Stimulated activated CD4-positive, alpha-beta T cell treated with anti-CD3 and anti-CD28 coated beads, Interleukin-15, amount 100 ng/mL, for 48 hours (primary cell): ENCODE measurements at regions not wholly inside any gene's neighbourhood (a gene's known extent, or its start where the extent isn't known, plus 50 kb on each side); places are given as distances from the start of the nearest gene placed in this dataset.

Experiments used
- DNase-seq, 2 donors: peaks; one replicate each; pipeline ENCODE4 v3.0.0-alpha.2; 2020; ENCODE audit warnings: low read depth in 2 of 2

GRCh38 chr11:80365076-80365725 lies 924.4 kb upstream of the TENM4 start:
- no peak for DNase-seq

DNA sequence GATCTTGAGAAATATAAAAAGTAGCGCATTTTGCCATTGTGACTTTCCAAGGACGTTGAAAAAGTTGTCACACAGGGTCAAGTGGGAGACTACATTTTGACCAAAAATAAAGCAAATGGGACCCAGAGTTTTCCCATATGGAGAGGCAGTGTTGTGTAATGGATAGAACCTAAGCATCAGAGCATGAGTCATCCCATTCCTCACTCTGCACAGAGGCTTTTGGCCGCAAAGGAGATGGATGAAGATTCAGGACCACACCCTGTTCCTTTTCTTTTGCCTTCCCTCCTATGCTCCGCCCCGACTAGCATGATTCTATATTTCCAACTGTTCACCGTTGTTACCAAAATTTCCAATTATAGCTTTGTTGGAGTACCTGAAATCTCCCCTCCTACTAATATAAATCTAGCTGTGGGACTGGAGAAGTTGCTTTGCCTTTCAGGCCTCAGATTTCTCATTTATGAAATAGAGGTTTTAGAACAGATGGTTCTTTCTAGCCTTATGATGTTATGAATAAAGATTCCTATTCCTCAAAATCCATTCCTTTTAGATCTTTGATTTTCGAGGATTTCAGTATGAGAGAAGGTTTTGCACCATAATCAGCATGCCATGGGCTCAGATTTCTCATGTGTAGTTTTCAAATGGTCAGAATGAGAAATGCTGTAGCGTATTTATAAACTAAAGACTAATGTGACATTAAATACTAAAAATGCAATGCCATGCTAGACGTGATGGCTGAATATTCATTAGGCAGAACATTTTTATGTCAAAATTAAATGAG lies 921.9 kb upstream of the TENM4 start:
- DNase-seq, result no peak

GRCh38 chr11:80355251-80355650 lies 914.4 kb upstream of the TENM4 start:
- no peak for DNase-seq

DNA sequence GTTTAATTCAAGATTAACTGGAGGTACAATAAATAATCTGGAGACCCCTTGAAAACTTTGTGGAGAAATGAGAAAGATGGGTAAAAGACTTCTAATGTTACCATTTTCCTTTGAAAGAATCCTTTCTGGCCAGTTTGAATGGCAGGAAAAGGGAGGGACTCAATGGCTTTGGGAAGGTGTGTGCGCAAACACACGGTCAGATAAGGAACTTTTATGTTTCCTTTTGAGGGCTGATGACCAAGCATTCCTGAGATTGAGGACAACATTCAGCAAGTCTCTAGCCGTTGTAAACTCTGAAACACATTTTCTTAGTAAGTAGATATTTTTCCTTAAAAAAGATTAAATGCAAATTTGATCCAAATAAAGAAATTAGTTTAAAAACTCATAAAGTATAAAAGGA lies 909.7 kb upstream of the TENM4 start:
- DNase-seq, result no peak

GRCh38 chr11:80349997-80350396 lies 909.2 kb upstream of the TENM4 start:
- no peak for DNase-seq

DNA sequence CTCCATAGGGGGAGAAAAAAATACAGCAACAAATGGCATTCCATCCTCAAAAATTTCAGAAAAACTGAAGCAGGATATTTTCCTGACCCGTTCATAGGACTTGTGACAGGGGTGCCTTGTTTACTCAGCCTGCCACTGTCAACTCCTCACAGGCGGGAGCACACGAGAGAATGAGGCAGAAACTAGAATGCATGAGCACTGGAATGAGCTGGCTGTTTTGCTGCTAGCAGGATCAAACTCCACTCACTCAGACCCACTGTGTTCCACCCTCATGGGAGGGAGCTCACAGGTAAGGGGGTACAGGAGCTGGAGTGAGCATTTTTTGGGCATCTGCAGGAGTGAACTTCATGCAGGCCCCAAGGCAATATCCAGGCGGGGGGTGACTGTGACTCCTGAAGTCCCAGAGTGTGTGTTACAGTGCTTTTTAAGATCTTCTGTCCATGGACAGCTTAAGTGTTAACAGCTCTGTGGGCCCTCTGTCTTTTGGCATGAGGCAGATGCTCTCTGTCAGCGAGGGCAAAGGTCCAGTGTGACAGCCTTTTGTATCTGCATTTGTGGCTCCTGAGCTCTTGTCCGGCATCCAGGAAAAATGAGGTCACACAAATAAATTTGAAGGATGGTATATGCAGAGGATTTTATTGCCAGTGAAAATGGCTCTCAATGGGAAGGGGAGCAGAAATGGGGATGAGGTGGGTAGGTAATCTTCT lies 905.7 kb upstream of the TENM4 start:
- DNase-seq, result no peak

DNA sequence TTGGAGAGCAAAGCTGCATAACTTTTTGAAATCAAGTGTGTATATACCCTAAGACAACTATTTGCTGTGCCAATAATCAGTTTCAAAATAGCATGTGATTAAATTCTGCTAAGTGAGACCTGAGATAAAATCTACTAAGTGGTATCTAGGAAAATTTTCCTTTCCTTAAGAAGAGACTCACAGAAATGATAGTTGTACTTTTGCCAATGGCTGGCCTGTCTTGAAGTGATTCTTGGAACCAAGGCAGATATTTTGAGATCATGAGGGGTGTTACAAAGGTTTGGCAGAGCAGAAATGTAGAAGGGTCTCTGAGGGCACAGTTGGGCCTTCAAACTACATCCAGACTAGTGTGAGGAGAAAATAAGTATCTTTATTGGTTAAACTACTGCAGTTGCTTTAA lies 902.6 kb upstream of the TENM4 start:
- DNase-seq, result no peak

DNA sequence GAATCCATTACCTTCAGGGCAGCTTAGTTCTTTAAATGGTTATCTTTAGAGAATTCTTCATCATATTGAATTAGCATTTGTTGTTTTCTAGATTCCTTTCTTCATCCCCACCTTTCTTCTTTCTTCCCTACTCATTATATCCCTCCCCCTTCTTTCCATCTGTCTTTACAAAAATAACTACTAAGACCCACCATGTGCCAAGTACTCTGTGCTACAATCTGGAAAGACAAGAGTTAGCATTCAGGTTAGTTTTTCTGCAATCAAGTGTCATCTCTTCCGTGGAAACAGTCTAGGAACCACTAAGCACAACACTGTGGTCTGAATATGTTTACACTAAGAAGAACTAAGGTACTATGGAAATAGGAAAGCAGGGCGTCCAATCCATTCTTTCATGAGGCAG lies 897.4 kb upstream of the TENM4 start:
- DNase-seq, result no peak

DNA sequence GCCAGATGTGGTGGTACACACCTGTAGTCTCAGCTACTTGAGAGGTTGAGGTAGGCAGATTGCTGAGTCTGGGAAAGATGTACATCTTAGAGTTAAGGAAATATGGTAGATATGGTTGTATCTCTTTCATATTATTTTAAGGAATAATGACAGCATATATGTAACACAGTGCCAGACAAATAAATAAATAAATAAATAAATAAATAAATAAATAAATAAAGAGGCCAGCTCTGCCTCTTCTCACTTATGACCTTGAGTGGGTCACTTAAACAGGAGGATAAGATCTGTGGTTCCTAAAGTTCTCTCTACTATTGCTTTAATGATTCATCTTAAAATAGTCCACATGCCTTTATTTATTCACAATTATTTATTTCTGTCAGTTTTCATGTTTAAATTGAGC lies 890.9 kb upstream of the TENM4 start:
- no peak for DNase-seq

DNA sequence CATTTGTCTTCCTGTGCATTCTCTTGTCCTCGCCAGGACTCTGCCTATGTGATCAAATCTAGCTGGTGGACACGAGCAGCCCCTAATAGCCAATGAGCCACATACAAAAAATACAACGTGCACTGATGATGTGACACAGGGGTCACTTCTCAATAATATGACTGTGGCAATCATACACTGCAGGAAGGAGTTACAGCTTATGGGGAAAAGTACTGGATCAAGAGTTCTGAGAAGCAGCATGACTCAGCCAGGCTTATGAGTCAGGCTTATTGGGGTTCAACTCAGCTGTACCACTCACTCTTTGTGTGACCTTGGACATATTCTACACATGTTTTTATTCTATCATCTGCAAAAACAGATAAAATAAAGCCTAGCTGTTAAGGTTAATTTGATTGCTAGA lies 889.4 kb upstream of the TENM4 start:
- DNase-seq, result no peak

GRCh38 chr11:80328774-80329173 lies 887.9 kb upstream of the TENM4 start:
- no peak for DNase-seq

DNA sequence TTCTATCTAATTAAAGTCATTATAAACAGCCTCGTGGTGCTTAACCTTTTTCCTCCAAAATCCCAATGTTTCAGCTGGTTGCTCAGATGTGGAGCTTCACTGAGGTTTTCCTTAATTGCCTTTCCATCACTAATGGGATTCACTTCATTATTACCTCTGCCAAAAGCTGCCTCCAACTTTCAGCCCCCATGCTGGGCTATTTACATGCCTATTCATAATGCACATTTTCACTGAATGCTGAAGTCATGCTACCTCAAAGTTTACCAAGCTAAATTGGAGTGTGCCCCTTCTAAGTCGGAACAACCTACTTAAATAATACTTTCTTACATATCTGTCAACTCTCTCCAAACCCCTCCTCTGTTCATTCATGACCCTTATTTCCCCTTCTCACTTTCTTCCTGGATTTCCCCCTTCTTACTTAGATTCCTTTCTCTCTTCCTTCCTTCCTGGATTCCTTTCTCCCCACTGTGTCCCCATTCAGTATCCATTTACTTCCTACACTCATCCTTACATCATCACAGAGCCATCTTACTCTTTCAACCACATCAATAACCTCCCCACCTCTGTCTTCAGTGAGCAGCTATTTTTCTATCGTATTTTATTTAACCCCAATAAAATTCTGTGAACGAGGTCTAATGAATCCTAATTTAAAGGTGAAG lies 887.3 kb upstream of the TENM4 start:
- DNase-seq, result no peak

GRCh38 chr11:80321786-80322185 lies 881.0 kb upstream of the TENM4 start:
- no peak for DNase-seq

DNA sequence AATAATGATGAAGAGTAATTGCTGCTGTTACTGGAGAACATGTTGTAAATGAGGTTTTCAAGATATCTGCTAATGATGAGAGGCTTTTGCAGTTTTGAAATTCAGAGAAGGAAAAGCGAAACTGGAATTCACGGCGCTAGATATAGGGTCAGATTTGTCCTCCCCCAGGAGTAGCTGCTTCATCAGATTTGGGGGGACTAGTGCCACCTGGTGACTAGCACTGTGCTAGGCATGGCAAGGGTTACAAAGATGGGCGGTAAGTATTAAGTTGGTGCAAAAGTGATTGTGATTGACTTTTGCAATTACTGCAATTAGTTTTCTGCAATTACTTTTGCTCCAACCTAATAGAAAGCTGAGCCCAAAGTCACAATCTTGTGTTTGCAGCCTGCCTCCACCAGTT lies 879.9 kb upstream of the TENM4 start:
- DNase-seq, result no peak

- no peak for DNase-seq
Measured at GRCh38 chr11:80320226-80320625, 879.4 kb upstream of the TENM4 start.

- DNase-seq, result no peak
Measured at GRCh38 chr11:80317612-80318011, 876.8 kb upstream of the TENM4 start.

GRCh38 chr11:80315200-80315599 lies 874.4 kb upstream of the TENM4 start:
- DNase-seq, result no peak

- DNase-seq, result no peak
Measured at GRCh38 chr11:80309301-80309700, 868.5 kb upstream of the TENM4 start.

DNA sequence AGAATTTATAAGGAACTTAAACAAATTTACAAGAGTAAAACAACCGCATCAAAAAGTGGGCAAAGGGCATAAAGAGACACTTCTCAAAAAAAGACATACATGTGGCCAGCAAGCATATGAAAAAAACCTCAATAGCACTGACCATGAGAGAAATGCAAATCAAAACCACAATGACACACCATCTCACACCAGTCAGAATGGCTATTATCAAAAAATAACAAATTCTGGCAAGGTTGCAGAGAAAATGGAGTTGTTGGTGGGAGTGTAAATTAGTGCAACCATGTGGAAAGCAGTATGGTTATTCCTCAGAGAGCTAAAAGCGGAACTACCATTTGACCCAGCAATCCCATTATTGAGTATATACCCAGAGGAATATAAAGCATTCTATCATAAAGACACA lies 866.8 kb upstream of the TENM4 start:
- DNase-seq, result no peak

DNA sequence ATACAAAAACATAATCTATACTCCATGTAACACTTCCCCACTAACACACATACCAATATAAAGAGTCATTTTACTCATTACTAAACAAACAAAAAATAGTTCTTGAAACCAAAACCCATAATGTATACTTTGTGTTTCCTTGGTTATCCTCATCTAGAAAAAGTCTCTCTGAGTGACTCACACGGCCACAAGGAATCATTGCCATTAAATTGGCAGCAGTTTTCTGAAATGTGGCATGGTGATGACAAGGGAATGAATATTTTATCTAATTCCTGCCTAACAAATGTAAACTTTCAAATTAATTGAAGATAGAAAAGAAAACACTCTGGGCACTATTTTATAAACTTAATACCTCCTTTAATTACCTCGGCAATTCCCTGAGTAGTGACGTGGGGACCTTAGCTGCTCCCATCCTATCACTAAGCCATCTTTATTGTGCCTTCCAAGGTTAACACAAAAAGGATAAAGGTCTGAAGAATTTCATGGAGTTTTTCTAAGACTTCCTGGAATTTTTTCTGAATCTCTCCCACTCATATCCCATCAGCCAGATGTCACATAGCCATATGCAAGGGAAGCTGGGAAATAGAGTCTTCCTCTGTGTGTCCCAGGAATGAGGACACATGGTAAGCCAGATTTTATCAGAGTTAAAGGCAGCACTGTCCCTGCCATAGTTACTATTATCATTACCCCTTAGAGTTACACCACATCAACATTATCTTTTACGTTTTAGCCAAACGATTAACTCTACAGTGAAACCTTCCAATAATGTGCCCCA lies 857.2 kb upstream of the TENM4 start:
- no peak for DNase-seq

DNA sequence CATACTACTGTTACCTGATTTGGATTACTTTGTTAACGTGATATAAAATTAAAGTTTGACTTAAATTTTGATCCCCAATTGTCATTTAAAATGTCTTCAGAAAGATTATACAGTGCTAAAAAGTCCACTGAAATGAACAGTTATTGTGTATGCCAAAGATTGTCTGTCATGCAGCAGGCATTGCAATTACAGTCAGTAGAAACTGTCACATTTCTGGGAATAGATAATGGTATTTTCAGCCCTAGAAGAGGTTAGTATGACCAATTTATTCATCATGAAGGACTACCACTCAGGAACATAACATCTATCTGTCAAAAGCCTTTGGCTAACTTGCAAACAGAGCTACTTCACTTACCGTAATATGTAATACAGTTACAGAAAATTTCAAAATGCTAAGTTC lies 852.5 kb upstream of the TENM4 start:
- no peak for DNase-seq
